ENCODE measurements at regions not wholly inside any gene's neighbourhood (a gene's known extent, or its start where the extent isn't known, plus 50 kb on each side); places are given as distances from the start of the nearest gene placed in this dataset.
A peak's percentile ranks its signal among the peaks of the same experiment; 100 is the strongest.

DNA sequence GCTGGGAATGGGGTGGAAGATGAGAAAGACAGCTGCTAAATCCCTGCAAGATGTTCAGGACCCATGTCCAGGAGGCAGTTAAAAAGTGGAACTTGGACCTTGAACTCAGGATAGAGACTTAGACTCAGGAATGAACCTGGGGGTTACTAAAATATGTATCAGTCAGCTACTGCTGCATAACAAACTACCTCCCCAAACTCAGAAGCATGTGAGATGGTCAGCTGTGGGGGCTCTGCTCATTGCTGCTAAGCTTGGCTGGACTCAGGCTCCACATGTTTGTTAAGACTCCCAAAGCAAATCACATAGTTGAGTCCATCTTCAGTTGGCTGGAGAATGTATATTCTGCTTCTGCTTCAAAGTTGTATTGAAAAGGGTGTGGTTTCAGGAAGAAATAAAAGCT, 61.4 kb upstream of the COPS8 start:
- ATAC-seq (ENCODE audit: low FRiP score) (no peak), DNase-seq (ENCODE audit: low spot score) (no peak)
- TF ChIP-seq, protein P1, sequence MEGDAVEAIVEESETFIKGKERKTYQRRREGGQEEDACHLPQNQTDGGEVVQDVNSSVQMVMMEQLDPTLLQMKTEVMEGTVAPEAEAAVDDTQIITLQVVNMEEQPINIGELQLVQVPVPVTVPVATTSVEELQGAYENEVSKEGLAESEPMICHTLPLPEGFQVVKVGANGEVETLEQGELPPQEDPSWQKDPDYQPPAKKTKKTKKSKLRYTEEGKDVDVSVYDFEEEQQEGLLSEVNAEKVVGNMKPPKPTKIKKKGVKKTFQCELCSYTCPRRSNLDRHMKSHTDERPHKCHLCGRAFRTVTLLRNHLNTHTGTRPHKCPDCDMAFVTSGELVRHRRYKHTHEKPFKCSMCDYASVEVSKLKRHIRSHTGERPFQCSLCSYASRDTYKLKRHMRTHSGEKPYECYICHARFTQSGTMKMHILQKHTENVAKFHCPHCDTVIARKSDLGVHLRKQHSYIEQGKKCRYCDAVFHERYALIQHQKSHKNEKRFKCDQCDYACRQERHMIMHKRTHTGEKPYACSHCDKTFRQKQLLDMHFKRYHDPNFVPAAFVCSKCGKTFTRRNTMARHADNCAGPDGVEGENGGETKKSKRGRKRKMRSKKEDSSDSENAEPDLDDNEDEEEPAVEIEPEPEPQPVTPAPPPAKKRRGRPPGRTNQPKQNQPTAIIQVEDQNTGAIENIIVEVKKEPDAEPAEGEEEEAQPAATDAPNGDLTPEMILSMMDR (IDR thresholded peaks at IDR 0.05) = no peak

GRCh38 chr2:237025090-237025865, 60.4 kb upstream of the COPS8 start:
- ATAC-seq (ENCODE audit: low FRiP score) (peak; percentile 19), DNase-seq (ENCODE audit: low spot score) (no peak)
- TF ChIP-seq, protein P1 (IDR thresholded peaks at IDR 0.05) = no peak

DNA sequence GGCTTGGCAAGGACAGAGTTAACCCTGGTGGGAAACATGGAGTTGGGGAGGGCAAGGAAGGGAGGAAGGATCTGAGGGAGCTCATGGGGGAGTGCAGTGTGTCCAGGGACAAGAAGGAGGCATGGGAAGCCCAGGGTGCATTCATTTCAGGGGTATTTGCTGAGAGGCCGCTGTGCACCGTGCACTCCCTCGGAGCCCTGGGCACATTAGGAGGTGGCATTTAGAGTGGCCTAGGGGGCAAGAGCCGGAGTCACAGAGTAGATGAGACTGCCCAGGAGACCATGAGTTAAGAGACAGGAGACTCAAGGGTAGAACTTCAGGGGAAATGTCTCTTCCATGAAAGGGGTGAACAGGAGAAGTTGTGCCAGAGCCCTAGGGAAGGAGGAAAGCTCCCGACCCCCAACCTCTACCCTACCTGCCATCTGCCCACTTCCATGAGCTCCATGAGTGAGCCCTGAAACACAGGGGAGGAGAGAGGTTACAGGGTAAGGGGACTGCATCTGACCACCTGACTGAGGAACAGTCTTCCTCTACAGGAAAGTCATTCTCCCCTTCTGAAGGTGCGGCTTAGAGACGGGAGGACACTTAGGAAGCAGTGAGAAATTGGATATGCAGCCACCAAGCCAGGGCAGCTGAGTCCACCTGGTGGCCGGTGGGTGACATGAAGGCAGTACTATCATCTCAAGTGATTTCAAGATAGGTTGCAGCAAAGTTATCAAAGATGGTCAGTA, 58.5 kb upstream of the COPS8 start:
- DNase-seq (ENCODE audit: low spot score) (peak; percentile 58), ATAC-seq (ENCODE audit: low FRiP score) (peak; percentile 71)
- TF ChIP-seq, protein P1 (IDR thresholded peaks at IDR 0.05) = peak in 2 of 3 donors; percentile 15 to 57

GRCh38 chr2:237027712-237028029, 58.0 kb upstream of the COPS8 start:
- ATAC-seq (ENCODE audit: low FRiP score) = no peak
- TF ChIP-seq, protein P1 (IDR thresholded peaks at IDR 0.05) = no peak
- no peak for DNase-seq (ENCODE audit: low spot score)

DNA sequence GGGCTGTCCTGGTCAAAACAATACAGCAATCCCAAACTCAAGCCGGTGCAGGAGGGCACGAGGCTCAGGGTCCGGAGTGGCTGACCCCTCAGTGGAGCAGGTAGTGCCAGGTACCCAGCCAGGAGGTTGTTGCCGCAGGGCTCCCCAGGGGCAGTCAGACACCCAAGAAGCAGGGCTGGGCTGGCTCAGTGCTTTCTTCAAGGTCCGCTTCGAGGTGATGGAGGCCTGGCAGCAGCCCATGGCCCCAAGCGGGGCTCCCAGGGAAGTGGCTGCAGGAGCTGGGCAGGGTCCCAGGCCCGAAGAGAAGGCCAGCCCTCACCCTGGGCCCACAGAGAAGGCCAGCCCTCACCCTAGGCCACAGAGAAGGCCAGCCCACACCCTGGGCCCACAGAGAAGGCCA, 55.3 kb upstream of the COPS8 start:
- DNase-seq (ENCODE audit: low spot score) (no peak), ATAC-seq (ENCODE audit: low FRiP score) (no peak)
- TF ChIP-seq, protein P1 (IDR thresholded peaks at IDR 0.05) = no peak

GRCh38 chr2:237033536-237034060, 52.1 kb upstream of the COPS8 start:
- ATAC-seq (ENCODE audit: low FRiP score) = no peak
- TF ChIP-seq, protein P1 (IDR thresholded peaks at IDR 0.05) = no peak
- no peak for DNase-seq (ENCODE audit: low spot score)
